ENCODE measurements at regions not wholly inside any gene's neighbourhood (a gene's known extent, or its start where the extent isn't known, plus 50 kb on each side); places are given as distances from the start of the nearest gene placed in this dataset.
"Not testable (repeated sequence)": the region's sequence is repeated elsewhere in the genome, so short reads cannot be mapped to it uniquely, and the experiment has no call there.

DNA sequence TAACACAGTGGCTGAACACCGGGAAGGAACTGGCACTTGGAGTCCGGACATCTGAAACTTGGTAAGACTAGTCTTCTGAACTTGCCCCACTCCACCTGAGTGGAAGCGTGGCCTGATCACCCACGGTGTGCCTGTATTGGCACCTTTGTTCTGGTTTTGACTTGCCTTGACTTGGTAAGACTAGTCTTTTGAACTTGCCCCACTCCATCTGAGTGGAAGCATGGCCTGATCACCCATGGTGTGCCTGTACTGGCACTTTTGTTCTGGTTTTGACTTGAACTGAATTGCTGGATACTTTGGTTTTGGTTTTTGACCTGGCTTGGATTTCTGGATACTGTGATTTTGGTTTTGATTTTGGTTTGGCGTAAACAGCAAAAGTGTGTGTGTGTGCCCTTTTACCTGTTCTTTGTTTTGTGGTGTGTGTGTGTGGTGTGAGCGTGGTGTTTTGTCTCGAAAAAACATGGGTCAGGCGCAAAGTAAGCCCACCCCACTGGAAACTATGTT, 84.1 kb upstream of the ADGRA3 start:
- H3K4me1 ChIP-seq (ENCODE audit: control insufficient read depth, insufficient read depth, low read length); H3K4me3 ChIP-seq (ENCODE audit: low read length in 2 of 2); H3K36me3 ChIP-seq (ENCODE audit: control insufficient read depth in 2 of 2, insufficient read depth in 2 of 2, low read length in 2 of 2); H3K9me3 ChIP-seq (ENCODE audit: control insufficient read depth in 2 of 2, low read length in 2 of 2); H3K27ac ChIP-seq (ENCODE audit: low read length); H3K9ac ChIP-seq (ENCODE audit: low read length in 2 of 2); H3K27me3 ChIP-seq (ENCODE audit: control insufficient read depth in 1 of 2, insufficient read depth in 2 of 2, low read length in 2 of 2): not testable (repeated sequence)

DNA sequence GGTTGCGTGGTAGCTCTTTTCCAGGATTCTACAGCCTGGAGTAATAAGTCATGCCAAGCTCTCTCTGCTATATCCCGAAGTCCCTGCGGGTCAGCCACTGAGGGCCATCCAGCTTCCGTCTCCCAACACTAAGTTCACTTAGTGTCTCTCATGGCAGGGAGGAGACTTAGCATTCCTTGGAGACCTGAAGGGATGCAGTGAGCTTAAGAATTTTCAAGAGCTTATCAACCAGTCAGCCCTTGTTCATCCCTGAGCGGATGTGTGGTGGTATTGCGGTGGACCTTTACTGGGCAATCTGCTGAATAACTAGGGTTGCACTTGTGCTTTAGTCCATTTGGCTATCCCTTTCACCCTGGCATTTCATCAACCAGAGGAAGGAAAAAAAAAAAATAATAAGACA, 85.8 kb upstream of the ADGRA3 start:
- not testable (repeated sequence) for H3K4me3 ChIP-seq (ENCODE audit: low read length in 2 of 2); H3K9me3 ChIP-seq (ENCODE audit: control insufficient read depth in 2 of 2, low read length in 2 of 2); H3K9ac ChIP-seq (ENCODE audit: low read length in 2 of 2); H3K27ac ChIP-seq (ENCODE audit: low read length); H3K27me3 ChIP-seq (ENCODE audit: control insufficient read depth in 1 of 2, insufficient read depth in 2 of 2, low read length in 2 of 2); H3K4me1 ChIP-seq (ENCODE audit: control insufficient read depth, insufficient read depth, low read length); H3K36me3 ChIP-seq (ENCODE audit: control insufficient read depth in 2 of 2, insufficient read depth in 2 of 2, low read length in 2 of 2)

DNA sequence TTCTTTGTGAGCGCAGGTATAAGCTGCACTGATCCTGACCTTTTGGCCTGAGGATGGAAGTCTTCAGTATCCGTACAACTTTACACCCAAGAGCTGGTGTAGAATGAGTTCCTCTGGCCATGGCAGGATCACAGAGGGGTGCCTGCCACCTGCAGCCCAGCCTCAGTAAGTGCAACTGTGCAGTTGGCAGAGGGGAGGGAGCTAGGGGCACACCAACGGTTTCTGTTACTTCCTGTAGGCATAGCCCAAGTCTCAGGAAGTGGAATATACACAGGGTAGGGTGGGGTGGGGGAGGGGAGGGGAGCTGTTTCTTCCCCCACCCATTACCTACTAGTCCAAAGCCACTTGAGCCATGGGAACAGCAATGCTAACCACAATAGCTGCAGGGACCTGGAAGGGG, 85.4 kb upstream of the GBA3 start:
- H3K27me3 ChIP-seq (ENCODE audit: control insufficient read depth in 1 of 2, insufficient read depth in 2 of 2, low read length in 2 of 2), result no peaks in the 10 kb centered on the region
- H3K4me3 ChIP-seq (ENCODE audit: low read length in 2 of 2), result no peak overlapping the region
- H3K9ac ChIP-seq (ENCODE audit: low read length in 2 of 2), result no peak overlapping the region
- no peaks in the 10 kb centered on the region for H3K36me3 ChIP-seq (ENCODE audit: control insufficient read depth in 2 of 2, insufficient read depth in 2 of 2, low read length in 2 of 2)
- H3K27ac ChIP-seq (ENCODE audit: low read length), result no peak overlapping the region
- no peaks in the 10 kb centered on the region for H3K4me1 ChIP-seq (ENCODE audit: control insufficient read depth, insufficient read depth, low read length)
- H3K9me3 ChIP-seq (ENCODE audit: control insufficient read depth in 2 of 2, low read length in 2 of 2), result no peaks in the 10 kb centered on the region

GRCh38 chr4:22609951-22610525, 82.7 kb upstream of the GBA3 start:
- H3K4me3 ChIP-seq (ENCODE audit: low read length in 2 of 2); H3K4me1 ChIP-seq (ENCODE audit: control insufficient read depth, insufficient read depth, low read length); H3K9me3 ChIP-seq (ENCODE audit: control insufficient read depth in 2 of 2, low read length in 2 of 2); H3K27me3 ChIP-seq (ENCODE audit: control insufficient read depth in 1 of 2, insufficient read depth in 2 of 2, low read length in 2 of 2); H3K27ac ChIP-seq (ENCODE audit: low read length); H3K36me3 ChIP-seq (ENCODE audit: control insufficient read depth in 2 of 2, insufficient read depth in 2 of 2, low read length in 2 of 2); H3K9ac ChIP-seq (ENCODE audit: low read length in 2 of 2): not testable (repeated sequence)

DNA sequence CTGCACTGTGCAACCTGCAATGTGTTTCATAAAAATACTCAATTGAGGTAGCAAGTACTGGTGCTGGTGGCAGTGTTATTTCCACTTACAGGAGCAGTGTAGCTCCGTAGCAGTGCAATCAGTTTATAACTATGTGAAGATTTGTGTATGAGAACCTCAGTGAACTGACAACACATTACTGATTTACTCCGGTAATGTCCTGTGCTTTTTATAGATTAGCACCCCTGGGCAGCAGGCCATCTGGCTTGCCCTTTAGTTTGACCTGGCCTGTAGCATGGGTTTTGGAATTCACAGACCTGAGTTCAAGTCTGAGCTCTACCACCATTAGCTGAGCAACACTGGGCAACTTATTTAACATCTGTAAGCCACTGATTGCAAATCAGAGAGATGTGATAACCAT, 78.6 kb upstream of the GBA3 start:
- Histone ChIP-seq H3K9ac (ENCODE audit: low read length in 2 of 2) (no peak overlapping the region), H3K27ac (ENCODE audit: low read length) (no peak overlapping the region), H3K9me3 (ENCODE audit: control insufficient read depth in 2 of 2, low read length in 2 of 2) (no peaks in the 10 kb centered on the region), H3K4me1 (ENCODE audit: control insufficient read depth, insufficient read depth, low read length) (no peaks in the 10 kb centered on the region), H3K27me3 (ENCODE audit: control insufficient read depth in 1 of 2, insufficient read depth in 2 of 2, low read length in 2 of 2) (no peaks in the 10 kb centered on the region), H3K4me3 (ENCODE audit: low read length in 2 of 2) (no peak overlapping the region), H3K36me3 (ENCODE audit: control insufficient read depth in 2 of 2, insufficient read depth in 2 of 2, low read length in 2 of 2) (no peaks in the 10 kb centered on the region)

GRCh38 chr4:22616516-22616915, 76.2 kb upstream of the GBA3 start:
- H3K9ac ChIP-seq (ENCODE audit: low read length in 2 of 2), result no peak overlapping the region
- H3K9me3 ChIP-seq (ENCODE audit: control insufficient read depth in 2 of 2, low read length in 2 of 2), result no peaks in the 10 kb centered on the region
- no peaks in the 10 kb centered on the region for H3K36me3 ChIP-seq (ENCODE audit: control insufficient read depth in 2 of 2, insufficient read depth in 2 of 2, low read length in 2 of 2)
- no peaks in the 10 kb centered on the region for H3K4me1 ChIP-seq (ENCODE audit: control insufficient read depth, insufficient read depth, low read length)
- H3K4me3 ChIP-seq (ENCODE audit: low read length in 2 of 2), result no peak overlapping the region
- no peak overlapping the region for H3K27ac ChIP-seq (ENCODE audit: low read length)
- no peaks in the 10 kb centered on the region for H3K27me3 ChIP-seq (ENCODE audit: control insufficient read depth in 1 of 2, insufficient read depth in 2 of 2, low read length in 2 of 2)

GRCh38 chr4:22620144-22620543, 72.6 kb upstream of the GBA3 start:
- not testable (repeated sequence) for H3K9me3 ChIP-seq (ENCODE audit: control insufficient read depth in 2 of 2, low read length in 2 of 2); H3K36me3 ChIP-seq (ENCODE audit: control insufficient read depth in 2 of 2, insufficient read depth in 2 of 2, low read length in 2 of 2); H3K4me1 ChIP-seq (ENCODE audit: control insufficient read depth, insufficient read depth, low read length); H3K27me3 ChIP-seq (ENCODE audit: control insufficient read depth in 1 of 2, insufficient read depth in 2 of 2, low read length in 2 of 2); H3K4me3 ChIP-seq (ENCODE audit: low read length in 2 of 2); H3K9ac ChIP-seq (ENCODE audit: low read length in 2 of 2); H3K27ac ChIP-seq (ENCODE audit: low read length)

- H3K9ac ChIP-seq (ENCODE audit: low read length in 2 of 2); H3K27ac ChIP-seq (ENCODE audit: low read length); H3K36me3 ChIP-seq (ENCODE audit: control insufficient read depth in 2 of 2, insufficient read depth in 2 of 2, low read length in 2 of 2); H3K4me3 ChIP-seq (ENCODE audit: low read length in 2 of 2); H3K27me3 ChIP-seq (ENCODE audit: control insufficient read depth in 1 of 2, insufficient read depth in 2 of 2, low read length in 2 of 2); H3K4me1 ChIP-seq (ENCODE audit: control insufficient read depth, insufficient read depth, low read length); H3K9me3 ChIP-seq (ENCODE audit: control insufficient read depth in 2 of 2, low read length in 2 of 2): not testable (repeated sequence)
Observed at GRCh38 chr4:22621970-22622369, 70.8 kb upstream of the GBA3 start.

DNA sequence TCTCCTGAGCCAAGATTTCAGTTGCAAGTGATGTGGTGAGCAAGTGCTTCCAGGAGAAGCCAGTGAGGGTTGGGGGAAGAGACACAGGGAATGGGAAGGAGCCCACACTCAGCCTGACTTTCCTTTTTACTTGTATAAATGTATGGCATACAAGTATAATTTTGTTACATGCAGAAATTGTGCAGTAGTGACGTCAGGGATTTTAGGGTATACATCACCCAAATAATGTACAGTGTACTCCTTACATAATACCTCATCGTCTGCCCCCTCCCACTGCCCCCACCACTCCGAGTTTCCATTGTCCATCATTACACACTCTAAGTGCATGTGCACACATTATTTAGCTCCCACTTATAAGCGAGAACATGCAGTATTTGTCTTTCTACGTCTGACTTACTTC, 68.7 kb upstream of the GBA3 start:
- not testable (repeated sequence) for H3K9me3 ChIP-seq (ENCODE audit: control insufficient read depth in 2 of 2, low read length in 2 of 2); H3K9ac ChIP-seq (ENCODE audit: low read length in 2 of 2); H3K27me3 ChIP-seq (ENCODE audit: control insufficient read depth in 1 of 2, insufficient read depth in 2 of 2, low read length in 2 of 2); H3K4me3 ChIP-seq (ENCODE audit: low read length in 2 of 2); H3K36me3 ChIP-seq (ENCODE audit: control insufficient read depth in 2 of 2, insufficient read depth in 2 of 2, low read length in 2 of 2); H3K4me1 ChIP-seq (ENCODE audit: control insufficient read depth, insufficient read depth, low read length); H3K27ac ChIP-seq (ENCODE audit: low read length)

DNA sequence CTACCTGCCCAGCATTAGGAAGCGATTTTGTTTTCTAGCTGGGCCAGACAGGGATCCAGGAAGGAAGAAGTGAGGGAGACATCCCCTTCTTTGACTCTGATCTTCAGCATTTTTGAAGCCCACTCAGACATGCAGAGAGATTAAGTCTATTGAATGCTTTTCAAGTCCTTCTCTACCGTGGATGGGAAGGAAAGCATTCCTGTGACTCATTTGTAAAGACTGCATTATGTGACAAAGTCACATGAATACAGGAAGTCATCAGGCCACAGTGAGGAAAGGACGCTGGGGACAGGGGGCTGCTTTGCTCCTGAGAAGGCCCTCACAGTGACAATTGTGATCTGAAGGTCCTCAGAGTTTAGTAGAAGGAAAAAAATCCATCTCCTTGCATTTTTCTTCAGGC, 67.4 kb upstream of the GBA3 start:
- Histone ChIP-seq H3K9me3 (ENCODE audit: control insufficient read depth in 2 of 2, low read length in 2 of 2) (no peaks in the 10 kb centered on the region), H3K4me1 (ENCODE audit: control insufficient read depth, insufficient read depth, low read length) (no peaks in the 10 kb centered on the region), H3K27me3 (ENCODE audit: control insufficient read depth in 1 of 2, insufficient read depth in 2 of 2, low read length in 2 of 2) (no peaks in the 10 kb centered on the region), H3K36me3 (ENCODE audit: control insufficient read depth in 2 of 2, insufficient read depth in 2 of 2, low read length in 2 of 2) (no peaks in the 10 kb centered on the region), H3K4me3 (ENCODE audit: low read length in 2 of 2) (no peak overlapping the region), H3K27ac (ENCODE audit: low read length) (no peak overlapping the region), H3K9ac (ENCODE audit: low read length in 2 of 2) (no peak overlapping the region)

DNA sequence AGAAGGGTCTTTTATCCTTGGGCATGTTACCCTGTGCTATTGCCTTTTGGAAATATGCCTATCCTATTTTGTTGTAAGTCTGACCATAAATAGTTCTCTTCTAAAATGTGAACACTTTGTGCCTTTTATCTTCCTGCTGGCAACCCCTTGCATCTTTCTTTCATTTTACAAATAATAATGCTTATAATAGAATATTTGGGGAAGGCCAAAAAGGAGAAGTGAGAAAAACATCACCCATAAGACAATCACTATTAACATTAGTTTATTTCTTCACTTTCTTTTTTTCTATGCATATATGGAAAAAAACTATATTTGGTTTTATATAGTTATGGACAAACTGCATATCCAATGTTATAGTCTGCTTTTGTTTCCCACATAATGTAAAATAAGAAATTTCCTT, 64.9 kb upstream of the GBA3 start:
- not testable (repeated sequence) for H3K27me3 ChIP-seq (ENCODE audit: control insufficient read depth in 1 of 2, insufficient read depth in 2 of 2, low read length in 2 of 2); H3K27ac ChIP-seq (ENCODE audit: low read length)

More for the DNA sequence above, 64.9 kb upstream of the GBA3 start:
- not testable (repeated sequence) for H3K4me1 ChIP-seq (ENCODE audit: control insufficient read depth, insufficient read depth, low read length); H3K4me3 ChIP-seq (ENCODE audit: low read length in 2 of 2); H3K36me3 ChIP-seq (ENCODE audit: control insufficient read depth in 2 of 2, insufficient read depth in 2 of 2, low read length in 2 of 2); H3K9ac ChIP-seq (ENCODE audit: low read length in 2 of 2); H3K9me3 ChIP-seq (ENCODE audit: control insufficient read depth in 2 of 2, low read length in 2 of 2)
